H1 (cell line): ENCODE measurements at regions not wholly inside any gene's neighbourhood (a gene's known extent, or its start where the extent isn't known, plus 50 kb on each side); places are given as distances from the start of the nearest gene placed in this dataset.

Experiments used
- PHF8 ChIP-seq: fragments of 200-600 bp; sonication (generic); conservative IDR thresholded peaks from 2 replicates; pipeline ENCODE4 v1.7.1; 2012; ENCODE audit warnings: low read depth, mild to moderate bottlenecking, inconsistent platforms, low read length, moderate library complexity
- RFX5 ChIP-seq: IDR thresholded peaks from 2 replicates; pipeline ENCODE4 v1.6.1; 2011; ENCODE audit warnings: low read depth, low read length, improper control_type of control experiment, borderline replicate concordance
- SP2 ChIP-seq: IDR thresholded peaks from 2 replicates; pipeline ENCODE4 v1.6.1; 2012; ENCODE audit warnings: mild to moderate bottlenecking, low read length, inconsistent platforms
- TF ChIP-seq, protein P1 (sequence below), 3 experiments: IDR thresholded peaks; 1 replicate in 2 of 3; 2 replicates in 1 of 3; pipeline versions ENCODE4 v1.5.1 to v1.6.1; 2011; ENCODE audit warnings: low read length in 3 of 3, mild to moderate bottlenecking in 3 of 3, inconsistent platforms in 2 of 3, low read depth in 1 of 3, moderate library complexity in 1 of 3; ENCODE audit not compliant: insufficient read depth in 1 of 3; ENCODE audit errors: control extremely low read depth in 1 of 3

DNA sequence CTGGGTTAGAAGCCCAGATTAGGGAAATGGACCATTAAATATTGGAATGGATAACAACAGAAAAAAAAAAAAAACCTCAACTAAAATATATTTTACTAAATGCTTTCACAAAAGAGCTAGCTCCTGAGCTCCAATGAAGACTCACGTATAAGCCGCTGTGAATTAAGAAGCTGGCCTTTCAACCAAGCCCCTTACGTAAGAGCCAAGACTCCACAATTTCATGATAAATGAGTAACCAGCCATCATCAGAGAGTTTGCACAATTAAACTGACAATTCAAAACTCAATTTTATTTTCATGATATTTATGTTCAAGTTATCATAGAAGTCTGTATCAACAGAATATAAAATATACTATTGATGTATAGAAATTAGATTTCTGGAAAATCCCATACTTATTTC, 70.7 kb upstream of the HNRNPA3 start:
- TF ChIP-seq, protein P1, sequence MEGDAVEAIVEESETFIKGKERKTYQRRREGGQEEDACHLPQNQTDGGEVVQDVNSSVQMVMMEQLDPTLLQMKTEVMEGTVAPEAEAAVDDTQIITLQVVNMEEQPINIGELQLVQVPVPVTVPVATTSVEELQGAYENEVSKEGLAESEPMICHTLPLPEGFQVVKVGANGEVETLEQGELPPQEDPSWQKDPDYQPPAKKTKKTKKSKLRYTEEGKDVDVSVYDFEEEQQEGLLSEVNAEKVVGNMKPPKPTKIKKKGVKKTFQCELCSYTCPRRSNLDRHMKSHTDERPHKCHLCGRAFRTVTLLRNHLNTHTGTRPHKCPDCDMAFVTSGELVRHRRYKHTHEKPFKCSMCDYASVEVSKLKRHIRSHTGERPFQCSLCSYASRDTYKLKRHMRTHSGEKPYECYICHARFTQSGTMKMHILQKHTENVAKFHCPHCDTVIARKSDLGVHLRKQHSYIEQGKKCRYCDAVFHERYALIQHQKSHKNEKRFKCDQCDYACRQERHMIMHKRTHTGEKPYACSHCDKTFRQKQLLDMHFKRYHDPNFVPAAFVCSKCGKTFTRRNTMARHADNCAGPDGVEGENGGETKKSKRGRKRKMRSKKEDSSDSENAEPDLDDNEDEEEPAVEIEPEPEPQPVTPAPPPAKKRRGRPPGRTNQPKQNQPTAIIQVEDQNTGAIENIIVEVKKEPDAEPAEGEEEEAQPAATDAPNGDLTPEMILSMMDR (IDR thresholded peaks at IDR 0.05; ENCODE audit: control extremely low read depth in 1 of 3, insufficient read depth in 1 of 3, low read depth in 1 of 3, low read length in 3 of 3), result no peak
- TF ChIP-seq RFX5 (no peak), PHF8 (no peak), SP2 (no peak)
